HepG2 (cell line): ENCODE measurements at regions not wholly inside any gene's neighbourhood (a gene's known extent, or its start where the extent isn't known, plus 50 kb on each side); places are given as distances from the start of the nearest gene placed in this dataset.

Experiments
- ATAC-seq: fragments of 200-7000 bp; cut with Tn5 transposase; 3 replicates; pipeline ENCODE4 v1.9.1; 2020; ENCODE audit warnings: mild to moderate bottlenecking, moderate library complexity
- BruUV-seq: library from RNA; stranded (reverse); fragments of 400-500 nt; replicated peaks from 2 replicates; lab custom pipeline; 2021; lab: Mats Ljungman, UMichigan
- CTCF ChIA-PET: fragments of 300-600 bp; formaldehyde crosslinking; extraction: SDS; loops from one replicate; lab custom pipeline; 2021; ENCODE audit warnings: low total read pairs, inconsistent platforms, low intra/inter-chr PET ratio; lab: Yijun Ruan, JAX
- POLR2A ChIA-PET: fragments of 350-600 bp; sonication (Branson Sonifier 250); formaldehyde crosslinking; loops from one replicate; lab custom pipeline; 2020; ENCODE audit warnings: antibody characterized with exemption, inconsistent platforms; lab: Yijun Ruan, JAX
- DNase-seq: peaks from one replicate; pipeline ENCODE4 v3.0.0-alpha.2; 2015; ENCODE audit warnings: low spot score
- FAIRE-seq: peaks from 3 replicates; lab custom pipeline; 2011; peaks lifted over from hg19 to GRCh38; lab: Jason Lieb, UNC
- H2AFZ ChIP-seq: one replicate; pipeline ENCODE4 v1.6.1; 2011; ENCODE audit warnings: low read length, inconsistent platforms
- H3K27ac ChIP-seq: fragments of 300-600 bp; 3 replicates; pipeline ENCODE4 v1.8.0; 2011; ENCODE audit warnings: mixed run types, mild to moderate bottlenecking, mixed read lengths, low read length, inconsistent platforms; ENCODE audit not compliant: insufficient read depth; ENCODE audit errors: extremely low read length
- H3K27me3 ChIP-seq, 2 experiments: fragments of 200-600 bp in 1 of 2; 2 replicates in 1 of 2; 3 replicates in 1 of 2; pipeline versions ENCODE4 v1.6.0 to v1.8.0; 2011; ENCODE audit warnings: low read length in 2 of 2, mild to moderate bottlenecking in 2 of 2, moderate library complexity in 2 of 2, inconsistent platforms in 1 of 2; ENCODE audit not compliant: insufficient read depth in 2 of 2, control insufficient read depth in 1 of 2
- H3K36me3 ChIP-seq, 2 experiments: fragments of 200-600 bp in 1 of 2; replicated peaks in 1 of 2; 2 replicates in 1 of 2; 3 replicates in 1 of 2; pipeline versions ENCODE4 v1.5.1 to v1.8.0; 2011; ENCODE audit warnings: low read length in 2 of 2, inconsistent platforms in 1 of 2; ENCODE audit not compliant: insufficient read depth in 2 of 2, control insufficient read depth in 1 of 2
- H3K4me1 ChIP-seq: 2 replicates; pipeline ENCODE4 v1.5.1; 2012; ENCODE audit warnings: low read length, inconsistent platforms; ENCODE audit not compliant: insufficient read depth
- H3K4me2 ChIP-seq: 2 replicates; pipeline ENCODE4 v1.6.0; 2011; ENCODE audit warnings: low read depth, low read length, inconsistent platforms
- H3K4me3 ChIP-seq, 3 experiments: fragments of 200-600 bp in 1 of 3; sonication (generic), shearing (Covaris generic) in 1 of 3; replicated peaks in 1 of 3; 2 replicates each; pipeline ENCODE4 v1.5.1; 2011 to 2016; ENCODE audit warnings: low read length in 3 of 3, inconsistent platforms in 2 of 3, low read depth in 2 of 3, mild to moderate bottlenecking in 2 of 3, control low read depth in 1 of 3, mixed read lengths in 1 of 3; ENCODE audit not compliant: insufficient read depth in 1 of 3
- H3K79me2 ChIP-seq: one replicate; pipeline ENCODE4 v1.6.1; 2011; ENCODE audit warnings: low read length, inconsistent platforms; ENCODE audit not compliant: insufficient read depth
- H3K9ac ChIP-seq: 2 replicates; pipeline ENCODE4 v1.6.0; 2011; ENCODE audit warnings: mild to moderate bottlenecking, low read depth, low read length, inconsistent platforms; ENCODE audit not compliant: insufficient read depth
- H3K9me3 ChIP-seq: 2 replicates; pipeline ENCODE4 v1.5.1; 2012; ENCODE audit warnings: mild to moderate bottlenecking, low read length
- H4K20me1 ChIP-seq: 2 replicates; pipeline ENCODE4 v1.6.0; 2011; ENCODE audit warnings: inconsistent platforms, mild to moderate bottlenecking, low read length, moderate library complexity; ENCODE audit not compliant: insufficient read depth
- ARNTL ChIP-seq: sonication (generic); formaldehyde crosslinking; IDR thresholded peaks from 2 replicates; pipeline ENCODE4 v1.4.0; 2020; ENCODE audit warnings: mild to moderate bottlenecking, missing genetic modification reagents
- ELF1 ChIP-seq: sonication (generic); formaldehyde crosslinking; IDR thresholded peaks from 2 replicates; pipeline ENCODE4 v1.4.0; 2020; ENCODE audit warnings: missing genetic modification reagents
- HOXA9 ChIP-seq: sonication (generic); formaldehyde crosslinking; IDR thresholded peaks from 2 replicates; pipeline ENCODE4 v1.8.1; 2022; ENCODE audit warnings: missing genetic modification reagents, mild to moderate bottlenecking, moderate library complexity, borderline replicate concordance
- ISL2 ChIP-seq: sonication (generic); formaldehyde crosslinking; IDR thresholded peaks from 2 replicates; pipeline ENCODE4 v1.5.0; 2020; ENCODE audit warnings: missing genetic modification reagents
- MATR3 ChIP-seq: sonication (generic); formaldehyde crosslinking; IDR thresholded peaks from 2 replicates; pipeline ENCODE4 v1.4.0; 2020; ENCODE audit warnings: missing genetic modification reagents
- MIXL1 ChIP-seq: IDR thresholded peaks from 2 replicates; pipeline ENCODE4 v1.6.1; 2016
- NCOA5 ChIP-seq: sonication (generic); formaldehyde crosslinking; IDR thresholded peaks from 2 replicates; pipeline ENCODE4 v1.4.0; 2020; ENCODE audit warnings: missing genetic modification reagents
- RCOR2 ChIP-seq: IDR thresholded peaks from 2 replicates; pipeline ENCODE4 v1.6.1; 2016; ENCODE audit warnings: missing biosample characterization, missing genetic modification reagents
- ZFX ChIP-seq: sonication (generic); formaldehyde crosslinking; IDR thresholded peaks from 2 replicates; pipeline ENCODE4 v1.4.0; 2020; ENCODE audit warnings: mild to moderate bottlenecking, low read depth, missing genetic modification reagents, moderate library complexity
- ZFY ChIP-seq: sonication (generic); formaldehyde crosslinking; IDR thresholded peaks from 2 replicates; pipeline ENCODE4 v1.4.0; 2020; ENCODE audit warnings: missing genetic modification reagents
- ZNF44 ChIP-seq: sonication (generic); formaldehyde crosslinking; IDR thresholded peaks from 2 replicates; pipeline ENCODE4 v1.5.1; 2020; ENCODE audit warnings: mild to moderate bottlenecking, missing genetic modification reagents
- ZNF460 ChIP-seq: sonication (generic); formaldehyde crosslinking; IDR thresholded peaks from 2 replicates; pipeline ENCODE4 v1.5.1; 2020; ENCODE audit warnings: missing genetic modification reagents, mild to moderate bottlenecking, borderline replicate concordance
- ZNF543 ChIP-seq: sonication (generic); formaldehyde crosslinking; IDR thresholded peaks from 2 replicates; pipeline ENCODE4 v1.4.0; 2020; ENCODE audit warnings: mild to moderate bottlenecking, missing genetic modification reagents
- ZNF605 ChIP-seq: sonication (generic); formaldehyde crosslinking; IDR thresholded peaks from 2 replicates; pipeline ENCODE4 v1.8.0; 2022; ENCODE audit warnings: mild to moderate bottlenecking, missing genetic modification reagents
- ZNF616 ChIP-seq: sonication (generic); formaldehyde crosslinking; IDR thresholded peaks from 2 replicates; pipeline ENCODE4 v1.5.0; 2020; ENCODE audit warnings: low read depth, mild to moderate bottlenecking, missing genetic modification reagents
- ZNF768 ChIP-seq: sonication (generic); formaldehyde crosslinking; IDR thresholded peaks from 2 replicates; pipeline ENCODE4 v1.4.0; 2020; ENCODE audit warnings: missing genetic modification reagents
- WGBS: methylation state at CpG from one replicate; pipeline ENCODE4 v1.1.6; 2017; ENCODE audit warnings: low lambda C conversion rate; 5-methylcytosine and 5-hydroxymethylcytosine counted together
- in situ Hi-C: cut with HindIII; loops from 2 replicates; pipeline ENCODE4 v1.10.0; 2017; ENCODE audit warnings: low pct_unique_long_range_greater_than_20kb; ENCODE audit not compliant: extremely low pct_ligation_motif_present
- intact Hi-C: fragments of 100-400 bp; cut with micrococcal nuclease; formaldehyde crosslinking; loops from one replicate; pipeline ENCODE4 v1.10.0; 2022; ENCODE audit not compliant: unreplicated experiment
- TF ChIP-seq, protein P1 (sequence below): IDR thresholded peaks from 2 replicates; pipeline ENCODE4 v1.6.1; 2016

DNA sequence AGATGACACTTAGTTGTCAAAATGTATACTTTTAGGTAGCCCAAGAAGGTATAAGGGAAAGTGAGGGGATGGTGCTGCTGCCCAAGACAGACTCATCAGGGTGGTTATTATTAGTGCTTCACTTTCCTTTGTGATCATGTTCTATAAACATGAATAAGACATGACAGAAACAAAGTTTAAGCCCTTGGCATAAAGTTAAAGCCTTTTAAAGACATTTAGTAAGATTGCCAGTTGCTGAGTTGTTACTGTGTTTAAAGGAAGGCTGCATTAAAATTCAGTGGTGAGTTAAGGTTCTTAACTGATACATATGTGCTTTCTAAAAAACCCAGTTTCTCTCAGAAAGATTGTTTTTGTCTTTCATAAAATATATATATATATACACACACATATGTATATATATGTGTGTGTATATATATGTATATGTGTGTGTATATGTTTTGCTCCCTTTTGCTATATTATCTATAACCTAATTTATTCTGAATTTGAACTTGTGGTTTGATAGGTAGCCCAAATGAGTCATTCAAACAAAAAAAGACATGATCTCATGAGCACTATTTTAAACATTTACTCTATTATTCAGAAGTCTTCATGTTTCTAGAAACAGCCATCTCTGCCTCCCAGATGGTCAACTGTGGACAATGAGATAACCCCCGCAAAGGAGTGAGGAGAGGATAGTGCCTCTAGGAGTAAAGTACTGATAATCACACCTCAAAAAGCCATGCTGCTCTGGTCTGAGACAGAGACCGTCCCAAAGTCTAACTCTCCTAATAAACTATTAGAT is 98.1 kb upstream of the OTUD4 start:
- 35% methylated on average over 2 of the region's 2 CpGs for WGBS
- in situ Hi-C loops: no loop called here
- intact Hi-C loops: no loop called here
- H3K9me3 ChIP-seq: no peaks in the 10 kb centered on the region
- ChIA-PET POLR2A (no interaction called here), CTCF (no interaction called here)
- no peak overlapping the region for H2AFZ ChIP-seq
- FAIRE-seq (no peak), ATAC-seq (no peak), DNase-seq (no peak)
- no peak overlapping the region for H3K27ac ChIP-seq
- no peaks in the 10 kb centered on the region for H4K20me1 ChIP-seq
- peaks cover 0 to 3% of the 10 kb centered on the region in 2 experiments; a peak in 1 of 5 replicates for H3K27me3 ChIP-seq
- no peaks in the 10 kb centered on the region for H3K79me2 ChIP-seq
- H3K4me1 ChIP-seq: no peaks in the 10 kb centered on the region
- no peak overlapping the region for H3K9ac ChIP-seq
- no peaks in the 10 kb centered on the region for H3K36me3 ChIP-seq
- H3K4me2 ChIP-seq: no peak overlapping the region
- no TSS peak for BruUV-seq
- H3K4me3 ChIP-seq: no peak overlapping the region
- TF ChIP-seq ZFY (no peak), ISL2 (CRISPR knock-in tag) (no peak), ZNF768 (no peak), MATR3 (no peak), ZNF44 (CRISPR knock-in tag) (no peak), ELF1 (CRISPR knock-in tag) (no peak), ZNF543 (no peak), ZNF460 (CRISPR knock-in tag) (no peak), HOXA9 (CRISPR knock-in tag) (no peak), ZNF605 (no peak), MIXL1 (no peak), ZFX (CRISPR knock-in tag) (no peak), ARNTL (no peak), RCOR2 (CRISPR knock-in tag) (no peak), NCOA5 (CRISPR knock-in tag) (no peak), ZNF616 (CRISPR knock-in tag) (no peak)
- TF ChIP-seq, protein P1, sequence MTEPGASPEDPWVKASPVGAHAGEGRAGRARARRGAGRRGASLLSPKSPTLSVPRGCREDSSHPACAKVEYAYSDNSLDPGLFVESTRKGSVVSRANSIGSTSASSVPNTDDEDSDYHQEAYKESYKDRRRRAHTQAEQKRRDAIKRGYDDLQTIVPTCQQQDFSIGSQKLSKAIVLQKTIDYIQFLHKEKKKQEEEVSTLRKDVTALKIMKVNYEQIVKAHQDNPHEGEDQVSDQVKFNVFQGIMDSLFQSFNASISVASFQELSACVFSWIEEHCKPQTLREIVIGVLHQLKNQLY: no peak
- TF ChIP-seq, all 625 proteins: peak for 0
